ENCODE measurements at regions not wholly inside any gene's neighbourhood (a gene's known extent, or its start where the extent isn't known, plus 50 kb on each side); places are given as distances from the start of the nearest gene placed in this dataset.

GRCh38 chr3:28905798-28906197, 375.1 kb upstream of the RBMS3 start:
- DNase-seq (ENCODE audit: low read depth): no peak

- no peak for DNase-seq (ENCODE audit: low read depth)
These were observed 374.1 kb upstream of the RBMS3 start for GRCh38 chr3:28906561-28907310.

- DNase-seq (ENCODE audit: low read depth): no peak
These were observed 373.3 kb upstream of the RBMS3 start for GRCh38 chr3:28907616-28908015.

DNA sequence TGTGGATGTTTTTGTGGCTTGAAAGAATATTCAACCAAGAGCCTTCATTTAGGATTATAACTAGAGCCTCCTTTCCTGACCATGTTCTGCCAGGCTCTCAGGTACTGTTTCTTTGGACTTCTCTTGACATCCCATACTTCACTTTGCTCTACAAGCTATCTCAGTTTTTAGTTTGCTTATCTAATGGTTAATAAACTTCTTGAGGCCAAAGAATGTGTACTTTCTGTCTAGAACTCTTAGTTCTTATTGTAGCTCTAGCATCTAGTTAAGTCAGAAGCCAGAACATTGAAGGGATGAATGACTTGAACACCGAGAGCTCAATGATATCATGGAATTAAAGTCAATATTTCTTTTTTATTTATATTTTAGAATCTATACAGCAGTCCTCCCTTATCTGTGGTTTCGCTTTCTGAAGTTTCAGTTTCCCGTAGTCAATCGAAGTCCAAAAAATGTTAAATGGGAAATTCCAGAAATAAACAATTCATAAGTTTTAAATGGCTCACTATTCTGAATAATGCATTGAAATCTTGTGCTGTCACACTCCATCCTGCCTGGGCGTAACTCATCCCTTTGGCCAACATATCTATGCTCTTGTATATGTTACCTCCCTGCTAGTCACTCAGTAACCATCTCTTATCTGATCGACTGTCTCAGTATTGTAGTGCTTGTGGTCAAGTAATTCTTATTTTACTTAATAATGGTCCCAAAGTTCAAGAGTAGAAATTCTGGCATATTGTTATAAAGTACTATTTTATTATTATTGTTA, 368.6 kb upstream of the RBMS3 start:
- no peak for DNase-seq (ENCODE audit: low read depth)

GRCh38 chr3:28915741-28916500, 364.9 kb upstream of the RBMS3 start:
- peak; percentile 45 for DNase-seq (ENCODE audit: low read depth)

- DNase-seq (ENCODE audit: low read depth): peak; percentile 47
These were observed 364.0 kb upstream of the RBMS3 start for GRCh38 chr3:28916713-28917499.

GRCh38 chr3:28917895-28918475, 362.9 kb upstream of the RBMS3 start:
- DNase-seq (ENCODE audit: low read depth): no peak

DNA sequence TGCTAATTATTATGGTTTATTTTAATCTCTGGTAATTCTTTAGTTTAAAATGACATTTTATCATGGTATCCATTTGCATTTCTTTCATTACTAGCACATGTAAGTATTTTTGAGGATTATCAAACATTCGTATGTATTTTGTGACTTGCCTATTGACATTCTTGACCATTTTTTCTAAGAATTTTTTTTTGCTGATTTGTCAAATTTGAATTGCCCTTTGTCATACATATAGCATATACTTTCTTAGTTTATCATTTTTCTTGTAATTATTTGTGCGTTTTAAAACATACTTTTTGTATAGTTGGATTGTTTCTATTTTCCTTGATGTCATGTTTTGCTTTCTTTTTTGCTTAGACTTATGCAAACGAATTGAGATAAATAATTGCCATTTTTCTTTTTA, 358.5 kb upstream of the RBMS3 start:
- no peak for DNase-seq (ENCODE audit: low read depth)

GRCh38 chr3:28923994-28924393, 356.9 kb upstream of the RBMS3 start:
- no peak for DNase-seq (ENCODE audit: low read depth)

- peak; percentile 50 for DNase-seq (ENCODE audit: low read depth)
These were observed 356.0 kb upstream of the RBMS3 start for GRCh38 chr3:28924744-28925360.

DNA sequence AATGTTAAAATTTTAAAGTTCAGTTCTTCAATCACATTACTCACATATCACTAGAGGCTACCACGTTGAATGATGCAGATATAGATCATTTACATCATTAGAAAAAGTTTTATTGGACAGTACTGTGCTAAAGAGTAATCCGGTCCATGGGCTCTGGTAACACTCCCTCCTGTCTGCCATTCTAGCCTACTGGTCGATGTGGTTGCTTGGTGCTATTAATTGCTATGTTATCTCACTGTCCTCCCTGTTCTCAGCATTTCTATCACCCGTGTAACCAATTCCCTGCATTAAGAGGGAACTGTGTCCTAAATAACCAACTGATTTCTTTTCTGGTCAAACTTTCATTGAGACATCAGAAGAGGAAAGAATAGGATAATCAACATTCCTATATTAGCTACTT, 347.5 kb upstream of the RBMS3 start:
- no peak for DNase-seq (ENCODE audit: low read depth)

- DNase-seq (ENCODE audit: low read depth): no peak
These were observed 346.6 kb upstream of the RBMS3 start for GRCh38 chr3:28934126-28934813.

GRCh38 chr3:28935146-28935545, 345.7 kb upstream of the RBMS3 start:
- DNase-seq (ENCODE audit: low read depth): no peak

- DNase-seq (ENCODE audit: low read depth): no peak
These were observed 344.7 kb upstream of the RBMS3 start for GRCh38 chr3:28936154-28936553.

GRCh38 chr3:28940530-28940929, 340.3 kb upstream of the RBMS3 start:
- peak; percentile 23 for DNase-seq (ENCODE audit: low read depth)

DNA sequence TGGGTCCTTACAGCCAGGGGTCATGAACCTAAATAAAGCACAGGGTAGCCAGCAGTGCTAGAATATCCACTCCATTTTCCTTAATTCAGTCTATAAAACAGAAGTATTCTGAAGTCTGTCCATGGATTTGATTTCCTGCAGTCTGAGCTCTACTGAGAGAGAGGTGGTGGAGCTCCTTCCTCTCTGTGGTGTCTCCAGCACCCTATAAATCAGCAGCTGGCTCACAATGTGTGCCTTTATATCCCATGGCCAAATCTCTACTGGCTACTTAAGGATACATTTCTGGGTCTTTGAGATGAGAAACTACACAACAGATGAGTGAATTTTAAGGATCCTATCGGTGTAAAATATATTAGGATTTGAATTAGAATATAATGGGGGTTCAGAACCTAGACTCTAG, 339.9 kb upstream of the RBMS3 start:
- DNase-seq (ENCODE audit: low read depth): no peak

DNA sequence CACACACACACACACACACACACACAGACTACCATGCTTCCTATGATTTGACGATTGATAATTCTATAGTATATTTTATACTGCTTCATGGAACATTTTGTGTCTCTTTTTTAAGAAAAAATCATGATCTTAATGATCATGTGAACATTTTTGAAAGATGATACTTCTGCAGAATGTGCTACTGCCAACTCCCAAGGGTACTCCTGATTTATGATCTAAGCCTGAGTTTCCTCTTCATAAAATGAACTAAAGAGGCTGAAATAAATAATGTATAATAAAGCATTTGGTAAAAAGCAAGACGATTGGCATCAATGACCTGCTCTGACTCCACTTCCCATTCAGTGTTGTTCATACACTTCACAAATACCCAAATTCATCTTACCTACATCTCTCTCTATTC, 333.8 kb upstream of the RBMS3 start:
- DNase-seq (ENCODE audit: low read depth): no peak

GRCh38 chr3:28947751-28948150, 333.1 kb upstream of the RBMS3 start:
- DNase-seq (ENCODE audit: low read depth): no peak

- no peak for DNase-seq (ENCODE audit: low read depth)
These were observed 332.2 kb upstream of the RBMS3 start for GRCh38 chr3:28948685-28949084.

- no peak for DNase-seq (ENCODE audit: low read depth)
These were observed 331.3 kb upstream of the RBMS3 start for GRCh38 chr3:28949580-28949979.

GRCh38 chr3:28950614-28951013, 330.3 kb upstream of the RBMS3 start:
- DNase-seq (ENCODE audit: low read depth): no peak
